IMR-90 (cell line): ENCODE measurements at regions not wholly inside any gene's neighbourhood (a gene's known extent, or its start where the extent isn't known, plus 50 kb on each side); places are given as distances from the start of the nearest gene placed in this dataset.

Experiments used
- ATAC-seq: fragments of 200-7000 bp; cut with Tn5 transposase; 2 replicates; pipeline ENCODE4 v1.9.1; 2020; ENCODE audit warnings: low read depth, mild to moderate bottlenecking, moderate library complexity
- BruUV-seq: library from RNA; stranded (reverse); fragments of 400-500 nt; replicated peaks from 2 replicates; lab custom pipeline; 2021; lab: Mats Ljungman, UMichigan
- CTCF ChIA-PET: fragments of 300-600 bp; formaldehyde crosslinking; extraction: SDS; loops from one replicate; lab custom pipeline; 2021; ENCODE audit warnings: antibody characterized with exemption; lab: Yijun Ruan, JAX
- POLR2A ChIA-PET: fragments of 300-600 bp; sonication (Branson Sonifier 250); formaldehyde crosslinking; loops from one replicate; lab custom pipeline; 2022; ENCODE audit warnings: antibody characterized with exemption; ENCODE audit not compliant: unreplicated experiment; lab: Charles Lee
- DNase-seq: peaks from one replicate; pipeline ENCODE4 v3.0.0; 2013
- H2AFZ ChIP-seq: replicated peaks from 2 replicates; pipeline ENCODE3; 2013; ENCODE audit warnings: low read length, mild to moderate bottlenecking; ENCODE audit not compliant: poor library complexity
- H2AK5ac ChIP-seq: 2 replicates; pipeline ENCODE4 v1.6.1; 2013; ENCODE audit warnings: low read depth, low read length, inconsistent platforms
- H2AK9ac ChIP-seq: replicated peaks from 2 replicates; pipeline ENCODE3; 2013; ENCODE audit warnings: mild to moderate bottlenecking, low read depth, low read length, moderate library complexity; ENCODE audit not compliant: poor library complexity
- H2BK120ac ChIP-seq: 2 replicates; pipeline ENCODE4 v1.6.1; 2013; ENCODE audit warnings: low read depth, low read length, inconsistent platforms
- H2BK15ac ChIP-seq: 3 replicates; pipeline ENCODE4 v1.6.1; 2013; ENCODE audit warnings: low read depth, low read length, inconsistent platforms
- H2BK20ac ChIP-seq: 2 replicates; pipeline ENCODE4 v1.6.1; 2013; ENCODE audit warnings: low read depth, mild to moderate bottlenecking, inconsistent platforms, low read length, moderate library complexity
- H2BK5ac ChIP-seq: 2 replicates; pipeline ENCODE4 v1.6.1; 2013; ENCODE audit warnings: mild to moderate bottlenecking, low read depth, low read length, inconsistent platforms; ENCODE audit not compliant: poor library complexity, severe bottlenecking
- H3K14ac ChIP-seq: replicated peaks from 2 replicates; pipeline ENCODE4 v1.6.1; 2013; ENCODE audit warnings: low read depth, low read length, inconsistent platforms
- H3K18ac ChIP-seq: 2 replicates; pipeline ENCODE4 v1.6.1; 2013; ENCODE audit warnings: low read depth, low read length, control low read depth
- H3K23ac ChIP-seq: 2 replicates; pipeline ENCODE4 v1.6.1; 2013; ENCODE audit warnings: low read depth, low read length, inconsistent platforms
- H3K27ac ChIP-seq: 2 replicates; pipeline ENCODE4 v1.5.1; 2013; ENCODE audit warnings: mild to moderate bottlenecking, control low read depth, low read length; ENCODE audit not compliant: insufficient read depth
- H3K27me3 ChIP-seq: 2 replicates; pipeline ENCODE4 v1.6.1; 2013; ENCODE audit warnings: low read length; ENCODE audit not compliant: control insufficient read depth, insufficient read depth
- H3K36me3 ChIP-seq: 2 replicates; pipeline ENCODE4 v1.6.1; 2013; ENCODE audit warnings: low read length, mixed read lengths; ENCODE audit not compliant: control insufficient read depth, insufficient read depth
- H3K4ac ChIP-seq: 2 replicates; pipeline ENCODE4 v1.6.1; 2013; ENCODE audit warnings: low read depth, low read length, inconsistent platforms
- H3K4me1 ChIP-seq: 2 replicates; pipeline ENCODE4 v1.6.1; 2013; ENCODE audit warnings: low read length, mixed read lengths; ENCODE audit not compliant: control insufficient read depth, insufficient read depth
- H3K4me2 ChIP-seq: 2 replicates; pipeline ENCODE4 v1.6.1; 2013; ENCODE audit warnings: low read depth, mild to moderate bottlenecking, control low read depth, low read length, moderate library complexity
- H3K4me3 ChIP-seq: 2 replicates; pipeline ENCODE4 v1.5.1; 2013; ENCODE audit warnings: low read depth, mild to moderate bottlenecking, control low read depth, low read length, moderate library complexity; ENCODE audit not compliant: insufficient read depth
- H3K56ac ChIP-seq: 2 replicates; pipeline ENCODE4 v1.6.1; 2013; ENCODE audit warnings: low read length, inconsistent platforms; ENCODE audit not compliant: insufficient read depth; ENCODE audit errors: extremely low read depth
- H3K79me1 ChIP-seq, 2 experiments: 2 replicates each; pipeline ENCODE4 v1.6.1; 2013; ENCODE audit warnings: low read length in 2 of 2, inconsistent platforms in 1 of 2, low read depth in 1 of 2
- H3K9ac ChIP-seq: 2 replicates; pipeline ENCODE4 v1.6.1; 2013; ENCODE audit warnings: low read depth, low read length, control low read depth
- H3K9me1 ChIP-seq: 2 replicates; pipeline ENCODE4 v1.6.1; 2013; ENCODE audit warnings: low read length, inconsistent platforms; ENCODE audit not compliant: insufficient read depth
- H3K9me3 ChIP-seq: 2 replicates; pipeline ENCODE4 v1.6.1; 2013; ENCODE audit warnings: low read length; ENCODE audit not compliant: control insufficient read depth, insufficient read depth
- H4K20me1 ChIP-seq: 2 replicates; pipeline ENCODE4 v1.6.1; 2013; ENCODE audit warnings: low read length, inconsistent platforms; ENCODE audit not compliant: insufficient read depth
- H4K5ac ChIP-seq: 2 replicates; pipeline ENCODE4 v1.6.1; 2013; ENCODE audit warnings: mild to moderate bottlenecking, low read depth, low read length, control low read depth
- H4K8ac ChIP-seq, 2 experiments: 2 replicates each; pipeline ENCODE4 v1.6.1; 2013; ENCODE audit warnings: low read depth in 2 of 2, low read length in 2 of 2, control low read depth in 1 of 2, inconsistent platforms in 1 of 2
- H4K91ac ChIP-seq: 2 replicates; pipeline ENCODE4 v1.6.1; 2013; ENCODE audit warnings: low read depth, low read length, inconsistent platforms; ENCODE audit not compliant: insufficient read depth
- BHLHE40 ChIP-seq: fragments of 150-350 bp; IDR thresholded peaks from 2 replicates; pipeline ENCODE4 v1.6.1; 2016; ENCODE audit warnings: mild to moderate bottlenecking, low read depth, low read length
- CEBPB ChIP-seq: IDR thresholded peaks from 2 replicates; pipeline ENCODE4 v1.6.1; 2012; ENCODE audit warnings: low read depth, low read length, improper control_type of control experiment
- FOS ChIP-seq: fragments of 150-350 bp; IDR thresholded peaks from 2 replicates; pipeline ENCODE4 v1.6.1; 2016; ENCODE audit warnings: low read depth, low read length
- MXI1 ChIP-seq: IDR thresholded peaks from 2 replicates; pipeline ENCODE4 v1.6.1; 2012; ENCODE audit warnings: low read depth, mild to moderate bottlenecking, low read length, moderate library complexity, borderline replicate concordance
- POLR2A ChIP-seq: IDR thresholded peaks from 2 replicates; pipeline ENCODE4 v1.6.1; 2012; ENCODE audit warnings: mild to moderate bottlenecking, low read depth, low read length
- RAD21 ChIP-seq: IDR thresholded peaks from 2 replicates; pipeline ENCODE4 v1.6.1; 2012; ENCODE audit warnings: low read length, improper control_type of control experiment
- RFX5 ChIP-seq: IDR thresholded peaks from 2 replicates; pipeline ENCODE4 v1.8.0; 2012; ENCODE audit warnings: low read depth, mild to moderate bottlenecking, low read length, moderate library complexity
- SMC3 ChIP-seq: fragments of 150-350 bp; IDR thresholded peaks from 2 replicates; pipeline ENCODE4 v1.6.1; 2016; ENCODE audit warnings: low read depth, mild to moderate bottlenecking, antibody characterized with exemption, low read length, moderate library complexity
- WGBS, 2 experiments: methylation state at CpG; one replicate each; pipeline versions ENCODE4 v1.1.5 to v1.1.7; 2013; ENCODE audit warnings: missing lambda C conversion rate in 2 of 2; ENCODE audit not compliant: insufficient read length in 1 of 2; ENCODE audit errors: extremely low coverage in 2 of 2; 5-methylcytosine and 5-hydroxymethylcytosine counted together
- dilution Hi-C: fragments of 300-500 bp; cut with HindIII; formaldehyde crosslinking; loops from one replicate; pipeline ENCODE4 v1.14.3; 2018; ENCODE audit warnings: low sequenced_read_pairs; ENCODE audit not compliant: unreplicated experiment
- in situ Hi-C: fragments of 300-500 bp; cut with MboI; formaldehyde crosslinking; loops from 3 replicates; pipeline ENCODE4 v1.14.3; 2019; ENCODE audit warnings: low sequenced_read_pairs, inconsistent platforms, mixed read lengths
- intact Hi-C: fragments of 100-400 bp; cut with micrococcal nuclease; formaldehyde crosslinking; loops from 2 replicates; pipeline ENCODE4 v1.10.0; 2022
- TF ChIP-seq, protein P1 (sequence below): fragments of 150-350 bp; IDR thresholded peaks from 2 replicates; pipeline ENCODE4 v1.6.1; 2016; ENCODE audit warnings: low read depth, mild to moderate bottlenecking, low read length, moderate library complexity, borderline replicate concordance

DNA sequence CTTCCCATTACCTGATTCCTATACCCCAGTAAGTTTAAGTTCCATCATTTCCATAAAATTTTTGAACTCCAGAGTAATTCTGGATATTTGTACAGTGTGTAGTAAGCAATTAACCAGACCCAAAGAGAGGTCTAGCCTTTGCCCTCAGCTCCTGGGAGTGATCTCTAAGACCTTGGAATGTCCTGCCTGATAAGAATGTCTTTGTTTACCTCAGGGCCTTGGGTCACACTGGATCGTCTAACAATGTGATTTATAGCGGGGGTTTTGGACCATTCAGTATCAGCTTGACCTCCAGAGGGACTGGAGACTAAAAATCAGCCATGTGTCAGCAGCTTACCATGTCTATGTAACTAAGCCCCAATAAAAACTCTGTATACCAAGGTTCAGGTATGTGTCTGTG is 330.9 kb upstream of the PPP1R2C start:
- H3K14ac ChIP-seq = no peak overlapping the region
- in situ Hi-C loops = no loop called here

More for the DNA sequence above, 330.9 kb upstream of the PPP1R2C start:
- POLR2A ChIA-PET = no interaction called here
- H2AFZ ChIP-seq = no peak overlapping the region
- TF ChIP-seq CEBPB = no peak
- no peak for TF ChIP-seq POLR2A
- TF ChIP-seq BHLHE40 = no peak
- TF ChIP-seq RAD21 = no peak
- no peak for TF ChIP-seq MXI1
- TF ChIP-seq SMC3 = no peak
- no peak for TF ChIP-seq FOS
- no peak for TF ChIP-seq RFX5
- TF ChIP-seq, protein P1, sequence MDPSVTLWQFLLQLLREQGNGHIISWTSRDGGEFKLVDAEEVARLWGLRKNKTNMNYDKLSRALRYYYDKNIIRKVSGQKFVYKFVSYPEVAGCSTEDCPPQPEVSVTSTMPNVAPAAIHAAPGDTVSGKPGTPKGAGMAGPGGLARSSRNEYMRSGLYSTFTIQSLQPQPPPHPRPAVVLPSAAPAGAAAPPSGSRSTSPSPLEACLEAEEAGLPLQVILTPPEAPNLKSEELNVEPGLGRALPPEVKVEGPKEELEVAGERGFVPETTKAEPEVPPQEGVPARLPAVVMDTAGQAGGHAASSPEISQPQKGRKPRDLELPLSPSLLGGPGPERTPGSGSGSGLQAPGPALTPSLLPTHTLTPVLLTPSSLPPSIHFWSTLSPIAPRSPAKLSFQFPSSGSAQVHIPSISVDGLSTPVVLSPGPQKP = no peak
- no peak overlapping the region for H3K27ac ChIP-seq
- H3K36me3 ChIP-seq = no peaks in the 10 kb centered on the region
- no peak overlapping the region for H2BK15ac ChIP-seq
- H2BK20ac ChIP-seq = no peak overlapping the region
- H3K79me1 ChIP-seq = no peaks in the 10 kb centered on the region
- no peaks in the 10 kb centered on the region for H4K20me1 ChIP-seq
- no peak overlapping the region for H3K56ac ChIP-seq
- no peak overlapping the region for H2AK5ac ChIP-seq
- no peak overlapping the region for H3K4me2 ChIP-seq
- WGBS, 2 experiments = no CpG with 5 or more reads among the region's 2 CpGs
- no peak overlapping the region for H4K5ac ChIP-seq
- no peak overlapping the region for H3K9ac ChIP-seq
- H3K27me3 ChIP-seq = no peaks in the 10 kb centered on the region; the same call in 1 of the 2 replicates
- intact Hi-C loops (no loop called here), dilution Hi-C loops (no loop called here)
- no peak overlapping the region for H2AK9ac ChIP-seq
- no peak for DNase-seq
- BruUV-seq = no TSS peak
- CTCF ChIA-PET = no interaction called here
- H2BK120ac ChIP-seq = no peak overlapping the region
- no peaks in the 10 kb centered on the region for H3K9me1 ChIP-seq
- no peak for ATAC-seq
- H3K23ac ChIP-seq = no peak overlapping the region
- no peak overlapping the region for H4K8ac ChIP-seq
- no peak overlapping the region for H3K18ac ChIP-seq
- no peak overlapping the region for H3K4me3 ChIP-seq
- no peak overlapping the region for H4K91ac ChIP-seq
- H2BK5ac ChIP-seq = no peak overlapping the region
- H3K9me3 ChIP-seq = no peaks in the 10 kb centered on the region
- no peaks in the 10 kb centered on the region for H3K4me1 ChIP-seq
- no peak overlapping the region for H3K4ac ChIP-seq
